Heart left ventricle (tissue), 16 donors: ENCODE measurements at regions not wholly inside any gene's neighbourhood (a gene's known extent, or its start where the extent isn't known, plus 50 kb on each side); places are given as distances from the start of the nearest gene placed in this dataset.

ENCODE experiments used
- ATAC-seq, 4 donors: fragments of 200-7000 bp; cut with Tn5 transposase; one replicate each; pipeline ENCODE4 v1.9.1; 2020 to 2022; ENCODE audit warnings: moderate library complexity in 4 of 4, mild to moderate bottlenecking in 3 of 4, moderate number of reproducible peaks in 1 of 4
- DNase-seq, 5 donors: peaks; one replicate each; pipeline ENCODE4 v3.0.0-alpha.2; 2020
- H3K27ac ChIP-seq, 12 donors: fragments of 200-600 bp; sonication (generic) in 4 of 12; one replicate each; pipeline versions ENCODE4 v1.5.0 to v1.8.0; 2016 to 2022; ENCODE audit warnings: mild to moderate bottlenecking in 2 of 12
- H3K27me3 ChIP-seq, 9 donors: fragments of 200-600 bp; sonication (generic) in 2 of 9; one replicate each; pipeline versions ENCODE4 v1.5.1 to v1.8.0; 2016 to 2022; ENCODE audit warnings: mild to moderate bottlenecking in 3 of 9
- H3K36me3 ChIP-seq, 9 donors: fragments of 200-600 bp; sonication (generic) in 2 of 9; one replicate each; pipeline versions ENCODE4 v1.5.0 to v1.8.0; 2018 to 2022; ENCODE audit warnings: mild to moderate bottlenecking in 2 of 9
- H3K4me1 ChIP-seq, 12 donors: fragments of 200-600 bp; sonication (generic) in 4 of 12; one replicate each; pipeline versions ENCODE4 v1.5.0 to v1.8.0; 2016 to 2022; ENCODE audit warnings: mild to moderate bottlenecking in 3 of 12
- H3K4me3 ChIP-seq, 12 donors: fragments of 200-600 bp; sonication (generic) in 4 of 12; one replicate each; pipeline versions ENCODE4 v1.5.0 to v1.8.0; 2017 to 2022; ENCODE audit warnings: mild to moderate bottlenecking in 9 of 12, moderate library complexity in 4 of 12
- H3K9me3 ChIP-seq, 12 donors: fragments of 200-600 bp; sonication (generic) in 4 of 12; one replicate each; pipeline versions ENCODE4 v1.5.0 to v1.8.0; 2016 to 2022; ENCODE audit warnings: mild to moderate bottlenecking in 1 of 12
- POLR2A ChIP-seq, 2 donors: fragments of 450-650 bp; IDR thresholded peaks; one replicate each; pipeline ENCODE4 v1.6.1; 2017; ENCODE audit warnings: antibody characterized with exemption in 2 of 2, mild to moderate bottlenecking in 2 of 2, moderate library complexity in 2 of 2
- WGBS, 4 donors: extraction: QIAGEN DNeasy Blood & Tissue Kit in 2 of 4; methylation state at CpG; one replicate each; pipeline versions ENCODE4 v1.1.5 to v1.1.7; 2013 to 2018; 5-methylcytosine and 5-hydroxymethylcytosine counted together
- intact Hi-C, 10 donors: fragments of 100-400 bp; cut with DNase I; formaldehyde crosslinking; loops; one replicate each; pipeline versions ENCODE4 v1.11.1 to v1.14.2; 2022
- TF ChIP-seq, protein P1 (sequence below), 12 donors: fragments of 200-600 bp; sonication (generic) in 4 of 12; IDR thresholded peaks; one replicate each; pipeline versions ENCODE4 v1.5.0 to v1.8.0; 2018 to 2022; ENCODE audit warnings: antibody characterized with exemption in 12 of 12, mild to moderate bottlenecking in 5 of 12
- donor health status: ischemic (EF 13 %, LVEDD 7.1; RV severe dilation, severe dysfunction).
- donor health status: healthy with polysubstance abuse.
- donor health status: DM: no; HTN: yes; CAD: no.
- donor health status: DM: no; HTN: no; CAD: no.
- donor health status: ischemic (EF 25% LVEDD 6.9; RV normal size, moderate dysfunction).
- donor health status: ischemic (EF 25% LVEDD 5.7; RV mildly dilated, moderate dysfunction).
- donor health status: healthy.
- donor health status: DM: yes; HTN: yes; CAD: no.
- donor health status: ischemic (EF 35%, LVEDD 5.7; RV mildly dilated, moderate dysfunction).
- donor health status: nonischemic (EF 11% LVEDD 7.7; RV severe dilation, severe dysfunction).
- donor health status: DM: yes; HTN: yes; CAD: no.
- donor health status: PGD.
- donor health status: ischemic (EF 29% LVEDD 5.4; RV normal size, mild dysfunction).
- donor health status: nonischemic (EF 23%, LVEDD 6.1; RV moderate dilation, normal function).

DNA sequence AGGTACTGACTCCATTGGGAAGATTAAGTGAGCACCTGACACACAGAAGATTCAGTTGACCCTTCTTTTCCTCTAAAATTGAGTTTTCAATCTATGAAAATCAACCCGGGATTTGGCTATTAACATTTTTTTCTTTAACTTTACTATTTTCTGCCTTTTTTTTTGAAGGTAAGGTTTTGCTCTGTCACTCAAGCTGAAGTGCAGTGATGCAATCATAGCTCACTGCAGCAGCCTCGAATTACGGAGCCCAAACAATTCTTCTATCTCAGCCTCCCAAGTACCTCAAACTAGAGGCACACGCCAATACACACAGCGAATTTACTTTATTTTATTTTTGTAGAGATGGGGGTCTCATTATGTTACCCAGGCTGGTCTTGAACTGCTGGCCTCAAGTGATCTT is 1029.5 kb downstream of the MCTP2 start:
- Histone ChIP-seq H3K9me3 (no peaks in the 10 kb centered on the region), H3K4me1 (peaks cover 0 to 38% (median 6%) of the 10 kb centered on the region in 12 donors), H3K27ac (peak overlapping the region in 1 of 12 donors; percentile 27), H3K4me3 (no peak overlapping the region), H3K36me3 (no peaks in the 10 kb centered on the region), H3K27me3 (no peaks in the 10 kb centered on the region)
- TF ChIP-seq, protein P1, sequence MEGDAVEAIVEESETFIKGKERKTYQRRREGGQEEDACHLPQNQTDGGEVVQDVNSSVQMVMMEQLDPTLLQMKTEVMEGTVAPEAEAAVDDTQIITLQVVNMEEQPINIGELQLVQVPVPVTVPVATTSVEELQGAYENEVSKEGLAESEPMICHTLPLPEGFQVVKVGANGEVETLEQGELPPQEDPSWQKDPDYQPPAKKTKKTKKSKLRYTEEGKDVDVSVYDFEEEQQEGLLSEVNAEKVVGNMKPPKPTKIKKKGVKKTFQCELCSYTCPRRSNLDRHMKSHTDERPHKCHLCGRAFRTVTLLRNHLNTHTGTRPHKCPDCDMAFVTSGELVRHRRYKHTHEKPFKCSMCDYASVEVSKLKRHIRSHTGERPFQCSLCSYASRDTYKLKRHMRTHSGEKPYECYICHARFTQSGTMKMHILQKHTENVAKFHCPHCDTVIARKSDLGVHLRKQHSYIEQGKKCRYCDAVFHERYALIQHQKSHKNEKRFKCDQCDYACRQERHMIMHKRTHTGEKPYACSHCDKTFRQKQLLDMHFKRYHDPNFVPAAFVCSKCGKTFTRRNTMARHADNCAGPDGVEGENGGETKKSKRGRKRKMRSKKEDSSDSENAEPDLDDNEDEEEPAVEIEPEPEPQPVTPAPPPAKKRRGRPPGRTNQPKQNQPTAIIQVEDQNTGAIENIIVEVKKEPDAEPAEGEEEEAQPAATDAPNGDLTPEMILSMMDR (IDR thresholded peaks at IDR 0.05): no peak
- no peak for TF ChIP-seq POLR2A (IDR thresholded peaks at IDR 0.05)
- no peak for DNase-seq
- intact Hi-C loops: loop anchor here in 7 of 10 donors (5.0 to 10.0 kb wide), 5 partner anchors 64 to 1094 kb away; no protein-coding TSS in a partner anchor
- no peak for ATAC-seq
- 94 to 95% (median 95%) methylated on average over 5 of the region's 5 CpGs for WGBS, 4 donors

DNA sequence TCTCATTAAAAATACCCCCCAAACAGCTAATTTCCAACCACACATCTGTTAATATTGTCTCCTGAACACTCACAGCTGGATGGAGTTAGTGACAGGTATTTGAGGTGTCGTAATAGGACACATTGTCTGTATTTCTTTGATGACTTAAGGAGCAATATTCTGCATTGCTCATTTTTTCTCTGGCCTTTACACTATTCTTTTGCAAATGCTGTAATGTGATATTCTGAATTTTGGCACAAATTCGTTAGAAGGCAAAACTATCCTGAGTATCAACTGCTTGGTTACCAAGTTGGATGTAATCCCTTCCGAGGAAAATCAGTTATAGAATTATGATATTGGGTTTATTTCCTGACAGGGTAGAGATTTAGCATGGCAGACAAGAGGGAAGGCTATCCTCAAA is 1030.2 kb downstream of the MCTP2 start:
- Histone ChIP-seq H3K4me1 (peaks cover 0 to 44% (median 6%) of the 10 kb centered on the region in 12 donors), H3K9me3 (no peaks in the 10 kb centered on the region), H3K27me3 (no peaks in the 10 kb centered on the region), H3K36me3 (no peaks in the 10 kb centered on the region), H3K4me3 (no peak overlapping the region), H3K27ac (peak overlapping the region in 3 of 12 donors; percentile 38 to 59 (median 52))
- DNase-seq (no peak), ATAC-seq (no peak)
- intact Hi-C loops: loop anchor here in 7 of 10 donors (5.0 to 10.0 kb wide), 5 partner anchors 63 to 1093 kb away; no protein-coding TSS in a partner anchor
- 72 to 90% (median 84%) methylated on average over 3 of the region's 3 CpGs for WGBS, 4 donors
- no peak for TF ChIP-seq POLR2A (IDR thresholded peaks at IDR 0.05)
- TF ChIP-seq, protein P1 (IDR thresholded peaks at IDR 0.05): no peak

DNA sequence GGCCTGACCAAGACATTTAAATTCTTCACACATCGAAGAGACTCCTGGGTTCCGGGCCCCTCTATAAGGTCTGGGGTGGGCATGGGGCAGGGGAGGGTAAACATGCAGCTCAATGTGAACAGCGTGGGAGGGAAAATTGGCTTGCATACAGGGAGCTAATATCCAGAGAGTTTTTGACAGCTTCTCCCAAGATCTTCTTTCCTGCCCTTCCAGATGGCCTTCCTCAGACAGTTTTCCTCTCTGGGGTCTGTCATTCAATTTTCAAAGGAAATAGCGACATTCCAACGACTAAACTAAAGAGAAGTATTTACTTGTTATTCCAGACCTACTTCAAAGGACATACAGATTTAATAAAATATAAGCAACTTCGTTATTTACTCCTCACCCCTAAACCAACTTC is 1030.6 kb downstream of the MCTP2 start:
- DNase-seq (no peak), ATAC-seq (no peak)
- no peaks in the 10 kb centered on the region for H3K9me3 ChIP-seq
- peak overlapping the region in 5 of 12 donors; percentile 13 to 59 (median 38) for H3K27ac ChIP-seq
- H3K36me3 ChIP-seq: no peaks in the 10 kb centered on the region
- no peaks in the 10 kb centered on the region for H3K27me3 ChIP-seq
- no peak overlapping the region for H3K4me3 ChIP-seq
- peaks cover 0 to 49% (median 6%) of the 10 kb centered on the region in 12 donors for H3K4me1 ChIP-seq
- intact Hi-C loops: loop anchor here in 7 of 10 donors (5.0 to 10.0 kb wide), 5 partner anchors 63 to 1093 kb away; no protein-coding TSS in a partner anchor
- WGBS, 4 donors: 61 to 65% (median 64%) methylated on average over 6 of the region's 6 CpGs
- no peak for TF ChIP-seq POLR2A (IDR thresholded peaks at IDR 0.05)
- TF ChIP-seq, protein P1 (IDR thresholded peaks at IDR 0.05): no peak

DNA sequence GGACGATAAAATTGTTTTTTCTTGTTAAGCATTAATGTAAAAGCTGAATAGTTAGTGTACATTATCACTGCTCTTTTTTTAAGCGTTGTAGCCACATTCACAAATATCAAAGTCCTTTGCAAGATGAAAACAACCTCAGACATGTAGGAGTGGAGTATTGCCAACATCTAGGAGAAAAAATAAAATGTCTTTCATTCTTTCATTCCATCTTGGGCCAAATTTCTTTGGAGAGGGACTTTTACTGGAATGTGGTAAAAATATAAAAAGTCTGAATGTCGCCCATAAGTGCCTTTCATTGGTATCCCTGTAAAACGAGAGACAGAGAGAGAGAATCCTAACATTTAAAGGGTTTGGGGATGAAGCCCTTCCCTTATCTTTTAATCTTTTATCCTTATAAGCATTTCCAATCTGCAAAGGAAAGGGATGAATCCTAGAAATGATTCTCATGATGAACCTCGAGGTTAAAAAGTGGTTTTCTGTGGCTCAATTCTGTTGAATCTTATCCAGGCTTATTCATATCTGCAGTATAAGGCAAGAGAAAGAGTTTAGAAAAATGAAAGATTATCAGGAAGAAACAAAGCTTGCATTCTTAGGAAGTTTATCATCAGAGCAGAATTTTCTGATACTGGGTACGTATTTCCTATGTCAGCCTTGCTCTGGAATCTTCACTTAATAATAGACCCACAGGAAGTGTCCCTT is 1031.7 kb downstream of the MCTP2 start:
- Histone ChIP-seq H3K36me3 (no peaks in the 10 kb centered on the region), H3K27ac (peak overlapping the region in 5 of 12 donors; percentile 18 to 59 (median 38)), H3K4me3 (no peak overlapping the region), H3K4me1 (peaks cover 0 to 54% (median 6%) of the 10 kb centered on the region in 12 donors), H3K27me3 (peaks cover 0 to 3% (median 0%) of the 10 kb centered on the region in 9 donors), H3K9me3 (no peaks in the 10 kb centered on the region)
- intact Hi-C loops: loop anchor here in 7 of 10 donors (5.0 to 10.0 kb wide), 5 partner anchors 62 to 1092 kb away; no protein-coding TSS in a partner anchor
- WGBS, 4 donors: 65 to 69% (median 68%) methylated on average over 6 of the region's 6 CpGs
- DNase-seq (no peak), ATAC-seq (no peak)
- TF ChIP-seq, protein P1 (IDR thresholded peaks at IDR 0.05): no peak
- TF ChIP-seq POLR2A (IDR thresholded peaks at IDR 0.05): no peak
